Uterus (tissue), 3 donors: ENCODE measurements at regions not wholly inside any gene's neighbourhood (a gene's known extent, or its start where the extent isn't known, plus 50 kb on each side); places are given as distances from the start of the nearest gene placed in this dataset.

ENCODE experiments used
- DNase-seq, 2 donors: peaks; one replicate each; pipeline ENCODE4 v3.0.0-alpha.2; 2019 to 2020
- H3K27ac ChIP-seq, 2 donors: fragments of 200-600 bp; sonication (generic); 1 replicate in 1 of 2; 2 replicates in 1 of 2; pipeline ENCODE4 v1.5.1; 2016 to 2018
- H3K27me3 ChIP-seq, 2 donors: fragments of 200-600 bp; sonication (generic); one replicate each; pipeline ENCODE4 v1.5.1; 2018 to 2019; ENCODE audit warnings: control low read depth in 1 of 2
- H3K36me3 ChIP-seq, 2 donors: fragments of 200-600 bp; sonication (generic); one replicate each; pipeline ENCODE4 v1.5.1; 2019; ENCODE audit warnings: control low read depth in 1 of 2
- H3K4me1 ChIP-seq, 2 donors: fragments of 200-600 bp; sonication (generic); one replicate each; pipeline ENCODE4 v1.5.1; 2018 to 2019; ENCODE audit warnings: control low read depth in 1 of 2
- H3K4me3 ChIP-seq, 2 donors: fragments of 200-600 bp; sonication (generic); 1 replicate in 1 of 2; 2 replicates in 1 of 2; pipeline ENCODE4 v1.5.1; 2018 to 2019; ENCODE audit warnings: mild to moderate bottlenecking in 1 of 2
- H3K9me3 ChIP-seq, 2 donors: fragments of 200-600 bp; sonication (generic); one replicate each; pipeline ENCODE4 v1.5.1; 2019; ENCODE audit warnings: control low read depth in 1 of 2
- CTCF ChIP-seq, 4 experiments: fragments of 200-600 bp in 2 of 4; fragments of 450-650 bp in 2 of 4; sonication (generic) in 2 of 4; IDR thresholded peaks; one replicate each; pipeline ENCODE4 v1.5.1; 2016 to 2019; ENCODE audit warnings: antibody characterized with exemption in 4 of 4, mild to moderate bottlenecking in 2 of 4, moderate library complexity in 1 of 4
- POLR2A ChIP-seq, 2 donors: fragments of 450-650 bp; IDR thresholded peaks; one replicate each; pipeline ENCODE4 v1.6.1; 2016; ENCODE audit warnings: antibody characterized with exemption in 2 of 2, mild to moderate bottlenecking in 1 of 2, moderate library complexity in 1 of 2
- intact Hi-C: fragments of 100-400 bp; cut with DNase I; formaldehyde crosslinking; loops from one replicate; pipeline ENCODE4 v1.15.1; 2023; ENCODE audit warnings: low total_unique reads
- donor health status: DM: yes; HTN: yes; CAD: no.

GRCh38 chr5:30092548-30092947 lies 1100.9 kb upstream of the CDH6 start:
- intact Hi-C loops, result no loop called here
- TF ChIP-seq CTCF (IDR thresholded peaks at IDR 0.05) (no peak), POLR2A (IDR thresholded peaks at IDR 0.05) (no peak)
- Histone ChIP-seq H3K36me3 (no peaks in the 10 kb centered on the region), H3K4me3 (no peak overlapping the region), H3K27me3 (no peaks in the 10 kb centered on the region), H3K27ac (no peak overlapping the region), H3K4me1 (no peaks in the 10 kb centered on the region), H3K9me3 (no peaks in the 10 kb centered on the region)
- no peak for DNase-seq

- DNase-seq, result no peak
- H3K27me3 ChIP-seq, result no peaks in the 10 kb centered on the region
- intact Hi-C loops, result no loop called here
- H3K9me3 ChIP-seq, result no peaks in the 10 kb centered on the region
- no peak overlapping the region for H3K27ac ChIP-seq
- TF ChIP-seq POLR2A (IDR thresholded peaks at IDR 0.05) (no peak), CTCF (IDR thresholded peaks at IDR 0.05) (no peak)
- no peak overlapping the region for H3K4me3 ChIP-seq
- no peaks in the 10 kb centered on the region for H3K36me3 ChIP-seq
- H3K4me1 ChIP-seq, result no peaks in the 10 kb centered on the region
These were observed 1123.8 kb upstream of the CDH6 start for GRCh38 chr5:30069441-30070263.

- H3K27me3 ChIP-seq, result no peaks in the 10 kb centered on the region
- intact Hi-C loops, result no loop called here
- H3K36me3 ChIP-seq, result no peaks in the 10 kb centered on the region
These were observed 1130.0 kb upstream of the CDH6 start for GRCh38 chr5:30063503-30063902.

GRCh38 chr5:30051976-30052375 lies 1141.5 kb upstream of the CDH6 start:
- TF ChIP-seq CTCF (IDR thresholded peaks at IDR 0.05), result no peak
- no peak for TF ChIP-seq POLR2A (IDR thresholded peaks at IDR 0.05)
- Histone ChIP-seq H3K9me3 (no peaks in the 10 kb centered on the region), H3K27ac (no peak overlapping the region), H3K27me3 (no peaks in the 10 kb centered on the region), H3K36me3 (no peaks in the 10 kb centered on the region), H3K4me1 (no peaks in the 10 kb centered on the region), H3K4me3 (no peak overlapping the region)
- intact Hi-C loops, result no loop called here
- DNase-seq, result no peak

More at GRCh38 chr5:30063503-30063902, 1130.0 kb upstream of the CDH6 start:
- Histone ChIP-seq H3K9me3 (no peaks in the 10 kb centered on the region), H3K27ac (no peak overlapping the region), H3K4me1 (no peaks in the 10 kb centered on the region), H3K4me3 (no peak overlapping the region)
- DNase-seq, result no peak
- TF ChIP-seq CTCF (IDR thresholded peaks at IDR 0.05), result no peak
- TF ChIP-seq POLR2A (IDR thresholded peaks at IDR 0.05), result no peak

- no peak overlapping the region for H3K4me3 ChIP-seq
- no peak overlapping the region for H3K27ac ChIP-seq
- intact Hi-C loops, result no loop called here
- DNase-seq, result no peak
- H3K27me3 ChIP-seq, result no peaks in the 10 kb centered on the region
- H3K4me1 ChIP-seq, result no peaks in the 10 kb centered on the region
- no peaks in the 10 kb centered on the region for H3K36me3 ChIP-seq
- no peaks in the 10 kb centered on the region for H3K9me3 ChIP-seq
- TF ChIP-seq POLR2A (IDR thresholded peaks at IDR 0.05) (no peak), CTCF (IDR thresholded peaks at IDR 0.05) (no peak)
These were observed 1143.2 kb upstream of the CDH6 start for GRCh38 chr5:30050056-30050815.
